HepG2 (cell line): ENCODE measurements at regions not wholly inside any gene's neighbourhood (a gene's known extent, or its start where the extent isn't known, plus 50 kb on each side); places are given as distances from the start of the nearest gene placed in this dataset.

Source experiments
- DPF2 ChIP-seq: sonication (generic); formaldehyde crosslinking; IDR thresholded peaks from 2 replicates; pipeline ENCODE4 v1.4.0; 2020; ENCODE audit warnings: mild to moderate bottlenecking, low read depth, missing genetic modification reagents, borderline replicate concordance
- GATAD1 ChIP-seq: IDR thresholded peaks from 2 replicates; pipeline ENCODE4 v1.6.1; 2016; ENCODE audit warnings: missing genetic modification reagents, missing compliant biosample characterization
- NCOA2 ChIP-seq: sonication (generic); formaldehyde crosslinking; IDR thresholded peaks from 2 replicates; pipeline ENCODE4 v1.8.0; 2022; ENCODE audit warnings: inconsistent platforms
- ZNF335 ChIP-seq: sonication (generic); formaldehyde crosslinking; IDR thresholded peaks from 2 replicates; pipeline ENCODE4 v1.4.0; 2020; ENCODE audit warnings: missing genetic modification reagents
- ZNF615 ChIP-seq: sonication (generic); formaldehyde crosslinking; IDR thresholded peaks from 2 replicates; pipeline ENCODE4 v1.5.0; 2020; ENCODE audit warnings: mild to moderate bottlenecking, missing genetic modification reagents, borderline replicate concordance
- TF ChIP-seq, protein P1 (sequence below): sonication (generic); formaldehyde crosslinking; IDR thresholded peaks from 2 replicates; pipeline ENCODE4 v1.4.0; 2020; ENCODE audit warnings: missing genetic modification reagents
- TF ChIP-seq, protein P2 (sequence below): sonication (generic); formaldehyde crosslinking; IDR thresholded peaks from 2 replicates; pipeline ENCODE4 v1.5.1; 2020; ENCODE audit warnings: missing genetic modification reagents, mild to moderate bottlenecking, borderline replicate concordance
- TF ChIP-seq, protein P3 (sequence below): sonication (generic); formaldehyde crosslinking; IDR thresholded peaks from 2 replicates; pipeline ENCODE4 v1.8.0; 2022; ENCODE audit warnings: missing genetic modification reagents, low read depth, mild to moderate bottlenecking, borderline replicate concordance

DNA sequence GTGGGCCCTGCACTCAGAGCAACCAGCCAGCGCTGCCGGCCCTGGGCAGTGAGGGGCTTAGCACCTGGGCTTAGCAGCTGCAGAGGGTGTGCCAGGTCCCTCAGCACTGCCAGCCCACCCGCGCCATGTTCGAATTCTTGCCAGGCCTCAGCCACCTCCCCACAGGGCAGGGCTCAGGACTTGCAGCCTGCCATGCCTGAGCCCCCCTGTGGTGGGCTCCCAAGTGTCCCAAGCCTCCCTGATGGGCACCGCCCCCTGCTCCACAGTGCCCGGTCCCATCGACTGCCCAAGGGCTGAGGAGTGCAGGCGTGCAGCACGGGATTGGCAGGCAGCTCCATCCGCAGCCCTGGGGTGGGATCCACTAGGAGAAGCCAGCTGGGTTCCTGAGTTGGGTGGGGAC, 98.0 kb upstream of the NID2 start (continued):
- TF ChIP-seq, protein P1, sequence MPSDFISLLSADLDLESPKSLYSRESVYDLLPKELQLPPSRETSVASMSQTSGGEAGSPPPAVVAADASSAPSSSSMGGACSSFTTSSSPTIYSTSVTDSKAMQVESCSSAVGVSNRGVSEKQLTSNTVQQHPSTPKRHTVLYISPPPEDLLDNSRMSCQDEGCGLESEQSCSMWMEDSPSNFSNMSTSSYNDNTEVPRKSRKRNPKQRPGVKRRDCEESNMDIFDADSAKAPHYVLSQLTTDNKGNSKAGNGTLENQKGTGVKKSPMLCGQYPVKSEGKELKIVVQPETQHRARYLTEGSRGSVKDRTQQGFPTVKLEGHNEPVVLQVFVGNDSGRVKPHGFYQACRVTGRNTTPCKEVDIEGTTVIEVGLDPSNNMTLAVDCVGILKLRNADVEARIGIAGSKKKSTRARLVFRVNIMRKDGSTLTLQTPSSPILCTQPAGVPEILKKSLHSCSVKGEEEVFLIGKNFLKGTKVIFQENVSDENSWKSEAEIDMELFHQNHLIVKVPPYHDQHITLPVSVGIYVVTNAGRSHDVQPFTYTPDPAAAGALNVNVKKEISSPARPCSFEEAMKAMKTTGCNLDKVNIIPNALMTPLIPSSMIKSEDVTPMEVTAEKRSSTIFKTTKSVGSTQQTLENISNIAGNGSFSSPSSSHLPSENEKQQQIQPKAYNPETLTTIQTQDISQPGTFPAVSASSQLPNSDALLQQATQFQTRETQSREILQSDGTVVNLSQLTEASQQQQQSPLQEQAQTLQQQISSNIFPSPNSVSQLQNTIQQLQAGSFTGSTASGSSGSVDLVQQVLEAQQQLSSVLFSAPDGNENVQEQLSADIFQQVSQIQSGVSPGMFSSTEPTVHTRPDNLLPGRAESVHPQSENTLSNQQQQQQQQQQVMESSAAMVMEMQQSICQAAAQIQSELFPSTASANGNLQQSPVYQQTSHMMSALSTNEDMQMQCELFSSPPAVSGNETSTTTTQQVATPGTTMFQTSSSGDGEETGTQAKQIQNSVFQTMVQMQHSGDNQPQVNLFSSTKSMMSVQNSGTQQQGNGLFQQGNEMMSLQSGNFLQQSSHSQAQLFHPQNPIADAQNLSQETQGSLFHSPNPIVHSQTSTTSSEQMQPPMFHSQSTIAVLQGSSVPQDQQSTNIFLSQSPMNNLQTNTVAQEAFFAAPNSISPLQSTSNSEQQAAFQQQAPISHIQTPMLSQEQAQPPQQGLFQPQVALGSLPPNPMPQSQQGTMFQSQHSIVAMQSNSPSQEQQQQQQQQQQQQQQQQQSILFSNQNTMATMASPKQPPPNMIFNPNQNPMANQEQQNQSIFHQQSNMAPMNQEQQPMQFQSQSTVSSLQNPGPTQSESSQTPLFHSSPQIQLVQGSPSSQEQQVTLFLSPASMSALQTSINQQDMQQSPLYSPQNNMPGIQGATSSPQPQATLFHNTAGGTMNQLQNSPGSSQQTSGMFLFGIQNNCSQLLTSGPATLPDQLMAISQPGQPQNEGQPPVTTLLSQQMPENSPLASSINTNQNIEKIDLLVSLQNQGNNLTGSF (CRISPR knock-in tag), result no peak
- TF ChIP-seq, protein P2, sequence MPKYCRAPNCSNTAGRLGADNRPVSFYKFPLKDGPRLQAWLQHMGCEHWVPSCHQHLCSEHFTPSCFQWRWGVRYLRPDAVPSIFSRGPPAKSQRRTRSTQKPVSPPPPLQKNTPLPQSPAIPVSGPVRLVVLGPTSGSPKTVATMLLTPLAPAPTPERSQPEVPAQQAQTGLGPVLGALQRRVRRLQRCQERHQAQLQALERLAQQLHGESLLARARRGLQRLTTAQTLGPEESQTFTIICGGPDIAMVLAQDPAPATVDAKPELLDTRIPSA (CRISPR knock-in tag), result no peak
- TF ChIP-seq GATAD1 (no peak), ZNF615 (CRISPR knock-in tag) (no peak), NCOA2 (CRISPR knock-in tag) (no peak), DPF2 (CRISPR knock-in tag) (no peak), ZNF335 (CRISPR knock-in tag) (no peak)
- TF ChIP-seq, protein P3, sequence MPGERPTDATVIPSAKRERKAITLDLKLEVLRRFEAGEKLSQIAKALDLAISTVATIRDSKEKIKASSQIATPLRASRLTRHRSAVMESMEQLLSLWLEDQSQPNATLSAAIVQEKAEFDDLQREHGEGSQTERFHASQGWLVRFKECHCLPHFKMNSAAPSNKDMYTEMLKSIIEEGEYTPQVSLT (CRISPR knock-in tag), result no peak
- TF ChIP-seq, all 625 proteins: peak for 0
